Right atrium auricular region (tissue), 2 donors: ENCODE measurements at regions not wholly inside any gene's neighbourhood (a gene's known extent, or its start where the extent isn't known, plus 50 kb on each side); places are given as distances from the start of the nearest gene placed in this dataset.

Source experiments
- DNase-seq: peaks from one replicate; pipeline ENCODE4 v3.0.0-alpha.2; 2019; ENCODE audit warnings: low spot score
- H3K27ac ChIP-seq, 2 donors: fragments of 200-600 bp; sonication (generic); 1 replicate in 1 of 2; 2 replicates in 1 of 2; pipeline ENCODE4 v1.5.1; 2016 to 2019
- H3K27me3 ChIP-seq, 2 donors: fragments of 200-600 bp; sonication (generic); one replicate each; pipeline versions ENCODE4 v1.5.1 to v1.6.0; 2017 to 2019
- H3K36me3 ChIP-seq: fragments of 200-600 bp; sonication (generic); one replicate; pipeline ENCODE4 v1.5.1; 2016
- H3K4me1 ChIP-seq, 2 donors: fragments of 200-600 bp; sonication (generic); one replicate each; pipeline versions ENCODE4 v1.5.1 to v1.6.0; 2017 to 2019
- H3K4me3 ChIP-seq, 2 donors: fragments of 200-600 bp; sonication (generic); 1 replicate in 1 of 2; 2 replicates in 1 of 2; pipeline ENCODE4 v1.5.1; 2017 to 2019; ENCODE audit warnings: mild to moderate bottlenecking in 1 of 2, moderate library complexity in 1 of 2
- H3K9me3 ChIP-seq, 2 donors: fragments of 200-600 bp; sonication (generic); one replicate each; pipeline ENCODE4 v1.5.1; 2019
- CTCF ChIP-seq, 2 donors: fragments of 200-600 bp; sonication (generic); IDR thresholded peaks; one replicate each; pipeline ENCODE4 v1.5.1; 2019; ENCODE audit warnings: antibody characterized with exemption in 2 of 2

GRCh38 chr11:87374038-87374807 lies 336.5 kb downstream of the TMEM135 start:
- no peak for DNase-seq
- no peak for TF ChIP-seq CTCF (IDR thresholded peaks at IDR 0.05)
- Histone ChIP-seq H3K4me1 (no peaks in the 10 kb centered on the region), H3K9me3 (no peaks in the 10 kb centered on the region), H3K4me3 (no peak overlapping the region), H3K27ac (no peak overlapping the region), H3K36me3 (no peaks in the 10 kb centered on the region), H3K27me3 (no peaks in the 10 kb centered on the region)
